Pancreas (tissue), 10 donors: ENCODE measurements at regions not wholly inside any gene's neighbourhood (a gene's known extent, or its start where the extent isn't known, plus 50 kb on each side); places are given as distances from the start of the nearest gene placed in this dataset.

Source experiments
- ATAC-seq, 4 donors: fragments of 200-7000 bp; cut with Tn5 transposase; one replicate each; pipeline versions ENCODE4 v1.8.0 to v1.9.1; 2020; ENCODE audit warnings: mild to moderate bottlenecking in 4 of 4, moderate library complexity in 4 of 4
- DNase-seq, 6 donors: peaks; one replicate each; pipeline ENCODE4 v3.0.0-alpha.2; 2020
- FAIRE-seq: peaks from 2 replicates; lab custom pipeline; 2012; peaks lifted over from hg19 to GRCh38; lab: Jason Lieb, UNC
- H3K27ac ChIP-seq, 4 donors: fragments of 200-600 bp; sonication (generic); 1 replicate in 3 of 4; 2 replicates in 1 of 4; pipeline versions ENCODE4 v1.5.0 to v1.8.0; 2020
- H3K27me3 ChIP-seq, 4 donors: fragments of 200-600 bp; one replicate each; pipeline ENCODE4 v1.8.0; 2021
- H3K36me3 ChIP-seq, 3 donors: fragments of 200-600 bp; sonication (generic) in 1 of 3; one replicate each; pipeline versions ENCODE4 v1.5.0 to v1.8.0; 2020 to 2021
- H3K4me1 ChIP-seq, 3 donors: fragments of 200-600 bp; one replicate each; pipeline ENCODE4 v1.8.0; 2021
- H3K4me3 ChIP-seq, 4 donors: fragments of 200-600 bp; sonication (generic) in 2 of 4; one replicate each; pipeline versions ENCODE4 v1.5.0 to v1.8.0; 2020 to 2021
- H3K9me3 ChIP-seq, 4 donors: fragments of 200-600 bp; one replicate each; pipeline ENCODE4 v1.8.0; 2021
- WGBS, 2 donors: extraction: QIAGEN DNeasy Blood & Tissue Kit; methylation state at CpG; one replicate each; pipeline ENCODE4 v1.1.7; 2013; 5-methylcytosine and 5-hydroxymethylcytosine counted together
- intact Hi-C, 3 donors: fragments of 100-400 bp; cut with DNase I; formaldehyde crosslinking; loops; one replicate each; pipeline versions ENCODE4 v1.11.1 to v1.14.2; 2022
- TF ChIP-seq, protein P1 (sequence below), 4 donors: fragments of 200-600 bp; sonication (generic) in 3 of 4; IDR thresholded peaks; one replicate each; pipeline versions ENCODE4 v1.5.0 to v1.8.0; 2021; ENCODE audit warnings: antibody characterized with exemption in 4 of 4
- donor health status: healthy with polysubstance abuse.
- donor health status: DM: no; HTN: no; CAD: no; lungs with moderate emphysema.
- donor health status: DM: no; HTN: no; CAD: no.
- donor health status: control.
- donor health status: control.
- donor health status: Bipolar disorder and iron deficiency.
- donor health status: DM: yes; HTN: yes; CAD: no.
- donor health status: DM: no; HTN: no; CAD: no.
- donor health status: DM: no; HTN: no; CAD: no.
- donor health status: DM: yes; HTN: yes; CAD: no.

DNA sequence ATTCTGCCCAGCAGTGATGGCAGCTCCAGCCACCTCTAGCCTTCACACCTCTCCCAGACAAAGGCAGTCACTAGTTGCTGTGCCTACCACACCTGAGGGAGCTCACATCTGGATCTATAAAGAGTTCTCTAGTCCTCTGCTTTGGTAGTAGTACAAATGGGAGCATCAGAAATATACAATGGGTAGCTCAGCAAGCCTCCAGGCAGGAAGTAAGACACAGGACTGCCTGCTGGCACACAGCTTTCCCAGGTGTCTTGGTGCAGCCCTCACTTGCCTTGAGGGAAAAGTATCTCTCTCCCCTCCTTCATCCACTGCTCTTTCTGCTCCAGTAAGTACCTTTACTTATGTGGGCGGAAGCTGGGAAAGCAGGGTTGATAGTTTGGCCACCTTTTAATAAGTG, 212.9 kb upstream of the SLC7A11 start:
- TF ChIP-seq, protein P1, sequence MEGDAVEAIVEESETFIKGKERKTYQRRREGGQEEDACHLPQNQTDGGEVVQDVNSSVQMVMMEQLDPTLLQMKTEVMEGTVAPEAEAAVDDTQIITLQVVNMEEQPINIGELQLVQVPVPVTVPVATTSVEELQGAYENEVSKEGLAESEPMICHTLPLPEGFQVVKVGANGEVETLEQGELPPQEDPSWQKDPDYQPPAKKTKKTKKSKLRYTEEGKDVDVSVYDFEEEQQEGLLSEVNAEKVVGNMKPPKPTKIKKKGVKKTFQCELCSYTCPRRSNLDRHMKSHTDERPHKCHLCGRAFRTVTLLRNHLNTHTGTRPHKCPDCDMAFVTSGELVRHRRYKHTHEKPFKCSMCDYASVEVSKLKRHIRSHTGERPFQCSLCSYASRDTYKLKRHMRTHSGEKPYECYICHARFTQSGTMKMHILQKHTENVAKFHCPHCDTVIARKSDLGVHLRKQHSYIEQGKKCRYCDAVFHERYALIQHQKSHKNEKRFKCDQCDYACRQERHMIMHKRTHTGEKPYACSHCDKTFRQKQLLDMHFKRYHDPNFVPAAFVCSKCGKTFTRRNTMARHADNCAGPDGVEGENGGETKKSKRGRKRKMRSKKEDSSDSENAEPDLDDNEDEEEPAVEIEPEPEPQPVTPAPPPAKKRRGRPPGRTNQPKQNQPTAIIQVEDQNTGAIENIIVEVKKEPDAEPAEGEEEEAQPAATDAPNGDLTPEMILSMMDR (IDR thresholded peaks at IDR 0.05), result no peak
- Histone ChIP-seq H3K4me3 (no peak overlapping the region), H3K9me3 (no peaks in the 10 kb centered on the region), H3K4me1 (no peaks in the 10 kb centered on the region), H3K27ac (no peak overlapping the region), H3K27me3 (no peaks in the 10 kb centered on the region), H3K36me3 (no peaks in the 10 kb centered on the region)
- intact Hi-C loops, result no loop called here
- DNase-seq, result no peak
- no peak for FAIRE-seq
- 95 to 96% methylated on average over 1 of the region's 1 CpG for WGBS, 2 donors
- no peak for ATAC-seq

DNA sequence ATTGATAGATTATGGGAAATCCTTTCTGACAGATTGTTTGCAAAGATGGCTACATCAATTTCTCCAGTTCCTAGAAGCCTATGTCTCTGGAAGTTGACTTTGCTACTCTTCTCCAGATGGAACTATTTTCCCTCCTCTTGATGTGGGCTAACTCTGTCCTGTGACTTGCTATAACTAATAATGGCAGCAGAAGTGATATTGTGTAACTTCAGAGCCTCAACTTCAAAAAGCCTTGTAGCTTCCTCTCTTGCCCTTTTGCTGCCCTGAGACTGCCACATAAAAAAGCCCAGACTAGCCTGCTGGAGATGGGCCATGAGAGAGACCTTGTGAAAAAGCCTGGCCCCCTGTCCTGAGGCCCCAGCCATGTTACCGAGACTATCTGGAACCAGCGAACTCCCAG, 210.7 kb upstream of the SLC7A11 start:
- H3K4me3 ChIP-seq, result no peak overlapping the region
- H3K4me1 ChIP-seq, result no peaks in the 10 kb centered on the region
- ATAC-seq (peak in 1 of 4 donors; percentile 40), FAIRE-seq (no peak), DNase-seq (no peak)
- 84 to 88% methylated on average over 2 of the region's 2 CpGs for WGBS, 2 donors
- H3K36me3 ChIP-seq, result no peaks in the 10 kb centered on the region
- no peak overlapping the region for H3K27ac ChIP-seq
- intact Hi-C loops, result no loop called here
- no peaks in the 10 kb centered on the region for H3K27me3 ChIP-seq
- TF ChIP-seq, protein P1 (IDR thresholded peaks at IDR 0.05), result no peak
- H3K9me3 ChIP-seq, result no peaks in the 10 kb centered on the region

DNA sequence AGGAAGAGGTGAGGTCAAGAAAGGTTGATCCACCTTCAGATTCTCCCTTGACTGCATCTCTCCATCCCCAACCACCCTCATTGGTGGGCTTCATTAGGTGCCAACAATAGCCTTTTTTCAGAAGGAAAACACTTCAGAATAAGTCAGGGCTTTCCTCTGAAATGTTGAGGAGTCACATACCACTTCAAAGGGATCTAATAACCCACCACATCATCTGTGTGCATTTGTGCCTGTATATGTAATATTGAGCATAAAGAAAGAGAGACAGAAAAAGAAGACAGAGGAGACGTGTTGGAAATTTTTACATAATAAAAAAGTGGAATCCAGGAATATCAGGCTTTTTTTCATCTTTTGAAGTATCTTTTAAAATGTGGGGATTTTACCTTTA, 209.1 kb upstream of the SLC7A11 start:
- Histone ChIP-seq H3K9me3 (no peaks in the 10 kb centered on the region), H3K27ac (no peak overlapping the region), H3K27me3 (no peaks in the 10 kb centered on the region), H3K36me3 (no peaks in the 10 kb centered on the region), H3K4me3 (no peak overlapping the region), H3K4me1 (no peaks in the 10 kb centered on the region)
- 40 to 64% methylated on average over 1 of the region's 1 CpG for WGBS, 2 donors
- FAIRE-seq, result no peak
- no peak for ATAC-seq
- TF ChIP-seq, protein P1 (IDR thresholded peaks at IDR 0.05), result no peak
- DNase-seq, result no peak
- intact Hi-C loops, result no loop called here

DNA sequence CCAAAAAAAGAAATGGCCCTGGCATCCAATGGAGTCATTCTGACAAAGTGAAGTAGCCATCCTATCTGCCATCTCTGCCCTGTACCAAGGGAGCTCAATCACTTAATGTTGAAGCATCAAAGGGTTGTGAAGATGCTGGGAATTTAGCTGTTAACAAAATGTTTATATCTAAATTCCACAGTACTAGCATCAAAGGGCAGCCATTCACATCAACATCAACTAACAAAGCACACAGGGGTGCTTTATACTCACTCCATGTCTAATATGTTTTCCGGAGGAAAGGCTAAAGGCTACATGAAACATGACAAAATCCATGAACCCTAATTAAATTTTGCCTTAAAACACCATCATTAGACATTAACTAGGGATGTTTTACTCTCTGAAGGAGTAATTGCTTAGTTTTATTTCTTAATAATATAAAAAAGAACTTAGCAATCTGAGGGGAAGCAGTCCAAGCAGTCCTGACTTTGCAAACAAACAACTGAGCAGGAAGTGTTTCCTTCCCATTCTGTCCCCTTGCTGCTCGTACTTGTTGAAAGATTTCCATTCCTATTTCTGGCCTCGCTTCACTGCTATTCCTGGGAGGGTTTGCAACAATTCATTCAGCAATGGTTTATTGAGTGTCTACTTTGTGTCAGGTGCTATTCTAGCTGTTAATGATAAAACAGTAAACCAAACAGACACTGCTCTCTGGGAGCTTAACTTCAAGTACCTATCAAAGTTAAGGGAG, 208.6 kb upstream of the SLC7A11 start:
- intact Hi-C loops, result no loop called here

DNA sequence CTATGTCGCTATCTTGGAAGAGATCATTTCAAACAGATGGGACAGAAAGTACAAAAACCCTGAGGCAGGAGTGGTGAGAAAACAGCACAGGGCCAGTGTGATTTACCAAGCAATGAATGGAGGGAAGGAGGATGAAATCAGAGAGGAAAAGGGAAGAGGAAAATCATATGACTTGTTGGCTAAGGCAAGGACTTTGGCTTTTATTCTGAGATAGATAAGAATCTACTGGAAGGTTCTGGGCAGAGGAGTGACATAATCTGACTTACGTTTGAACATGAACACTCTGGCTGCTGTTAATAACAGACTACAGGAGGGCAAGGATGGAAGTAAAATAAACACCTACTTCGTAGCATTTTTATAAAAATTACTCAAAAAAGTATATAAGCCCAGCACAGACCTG, 207.8 kb upstream of the SLC7A11 start:
- H3K27ac ChIP-seq, result no peak overlapping the region
- TF ChIP-seq, protein P1 (IDR thresholded peaks at IDR 0.05), result no peak
- no peak overlapping the region for H3K4me3 ChIP-seq
- no peaks in the 10 kb centered on the region for H3K27me3 ChIP-seq
- H3K9me3 ChIP-seq, result no peaks in the 10 kb centered on the region
- 41 to 52% methylated on average over 3 of the region's 3 CpGs for WGBS, 2 donors
- DNase-seq, result no peak
- H3K36me3 ChIP-seq, result no peaks in the 10 kb centered on the region
- FAIRE-seq, result no peak
- intact Hi-C loops, result no loop called here
- ATAC-seq, result no peak
- H3K4me1 ChIP-seq, result no peaks in the 10 kb centered on the region

More for the DNA sequence above, 208.6 kb upstream of the SLC7A11 start:
- Histone ChIP-seq H3K4me3 (no peak overlapping the region), H3K27ac (no peak overlapping the region), H3K9me3 (no peaks in the 10 kb centered on the region), H3K36me3 (no peaks in the 10 kb centered on the region), H3K27me3 (no peaks in the 10 kb centered on the region), H3K4me1 (no peaks in the 10 kb centered on the region)
- TF ChIP-seq, protein P1 (IDR thresholded peaks at IDR 0.05), result no peak
- ATAC-seq (no peak), DNase-seq (no peak), FAIRE-seq (no peak)
- WGBS, 2 donors, result 68 to 79% methylated on average over 3 of the region's 3 CpGs
